K562 (cell line): ENCODE measurements at regions not wholly inside any gene's neighbourhood (a gene's known extent, or its start where the extent isn't known, plus 50 kb on each side); places are given as distances from the start of the nearest gene placed in this dataset.

Source experiments
- ATAC-seq: fragments of 200-7000 bp; cut with Tn5 transposase; 3 replicates; pipeline ENCODE4 v1.9.1; 2020; ENCODE audit warnings: moderate library complexity
- BruUV-seq: library from RNA; stranded (reverse); fragments of 400-500 nt; replicated peaks from 2 replicates; lab custom pipeline; 2021; lab: Mats Ljungman, UMichigan
- CTCF ChIA-PET: fragments of 300-600 bp; formaldehyde crosslinking; extraction: SDS; loops from one replicate; lab custom pipeline; 2021; ENCODE audit warnings: low intra/inter-chr PET ratio; lab: Yijun Ruan, JAX
- POLR2A ChIA-PET: fragments of 300-600, 350-650 bp; sonication (Branson Sonifier 250); formaldehyde crosslinking; extraction: SDS; loops from one replicate; lab custom pipeline; 2021; ENCODE audit warnings: antibody characterized with exemption, inconsistent platforms; lab: Yijun Ruan, JAX
- DNase-seq, 4 experiments: peaks; one replicate each; pipeline versions ENCODE4 v3.0.0 to v3.0.0-alpha.2; 2011 to 2018; ENCODE audit warnings: low spot score in 3 of 4, mixed read lengths in 3 of 4; ENCODE audit errors: extremely low read depth in 1 of 4
- FAIRE-seq: peaks from 2 replicates; lab custom pipeline; 2011; peaks lifted over from hg19 to GRCh38; lab: Jason Lieb, UNC
- H2AFZ ChIP-seq: 2 replicates; pipeline ENCODE4 v1.6.0; 2011; ENCODE audit warnings: low read depth, low read length, control low read depth, inconsistent platforms
- H3K27ac ChIP-seq: fragments of 200-600 bp; 3 replicates; pipeline ENCODE4 v1.8.0; 2011; ENCODE audit warnings: low read depth, mild to moderate bottlenecking, control low read depth, inconsistent platforms, low read length, moderate library complexity, mixed read lengths; ENCODE audit errors: extremely low read depth
- H3K27me3 ChIP-seq, 2 experiments: fragments of 300-600 bp in 1 of 2; 2 replicates in 1 of 2; 3 replicates in 1 of 2; pipeline versions ENCODE4 v1.6.0 to v1.8.0; 2011; ENCODE audit warnings: inconsistent platforms in 2 of 2, low read length in 2 of 2, mild to moderate bottlenecking in 1 of 2, mixed read lengths in 1 of 2, moderate library complexity in 1 of 2; ENCODE audit not compliant: control insufficient read depth in 2 of 2, insufficient read depth in 2 of 2
- H3K36me3 ChIP-seq: fragments of 300-600 bp; 3 replicates; pipeline ENCODE4 v1.8.0; 2011; ENCODE audit warnings: mild to moderate bottlenecking, low read length, inconsistent platforms; ENCODE audit not compliant: control insufficient read depth, insufficient read depth
- H3K4me1 ChIP-seq, 2 experiments: fragments of 200-600 bp in 1 of 2; replicated peaks in 1 of 2; 2 replicates in 1 of 2; 3 replicates in 1 of 2; pipeline versions ENCODE4 v1.5.1 to v1.8.0; 2011; ENCODE audit warnings: inconsistent platforms in 2 of 2, low read length in 2 of 2, mild to moderate bottlenecking in 1 of 2, mixed read lengths in 1 of 2, moderate library complexity in 1 of 2; ENCODE audit not compliant: control insufficient read depth in 2 of 2, insufficient read depth in 2 of 2
- H3K4me2 ChIP-seq: 2 replicates; pipeline ENCODE4 v1.6.1; 2011; ENCODE audit warnings: low read length, control low read depth, inconsistent platforms, mixed read lengths; ENCODE audit not compliant: insufficient read depth
- H3K4me3 ChIP-seq: fragments of 200-600 bp; sonication (generic), shearing (Covaris generic); 2 replicates; pipeline ENCODE4 v1.5.1; 2016; ENCODE audit warnings: control low read depth, inconsistent platforms
- H3K79me2 ChIP-seq: fragments of 200-600 bp; 3 replicates; pipeline ENCODE4 v1.8.0; 2011; ENCODE audit warnings: low read length, inconsistent platforms; ENCODE audit not compliant: control insufficient read depth, insufficient read depth
- H3K9ac ChIP-seq, 2 experiments: 2 replicates each; pipeline versions ENCODE4 v1.6.0 to v1.6.1; 2011; ENCODE audit warnings: low read depth in 2 of 2, low read length in 2 of 2, control low read depth in 1 of 2, inconsistent platforms in 1 of 2, mild to moderate bottlenecking in 1 of 2, mixed read lengths in 1 of 2; ENCODE audit not compliant: insufficient read depth in 1 of 2
- H3K9me1 ChIP-seq: one replicate; pipeline ENCODE4 v1.6.0; 2011; ENCODE audit warnings: inconsistent platforms, mild to moderate bottlenecking, low read length, moderate library complexity; ENCODE audit not compliant: control insufficient read depth, insufficient read depth
- H3K9me3 ChIP-seq: replicated peaks from 2 replicates; pipeline ENCODE4 v1.5.1; 2011; ENCODE audit warnings: low read depth, low read length, inconsistent platforms; ENCODE audit not compliant: control insufficient read depth, insufficient read depth
- H4K20me1 ChIP-seq: replicated peaks from 2 replicates; pipeline ENCODE4 v1.6.1; 2011; ENCODE audit warnings: low read length, inconsistent platforms, mixed read lengths; ENCODE audit not compliant: control insufficient read depth, insufficient read depth
- AFF1 ChIP-seq, 2 experiments: fragments of 450-650 bp; IDR thresholded peaks; 2 replicates each; pipeline ENCODE4 v1.6.1; 2018; ENCODE audit warnings: mild to moderate bottlenecking in 2 of 2, low read depth in 1 of 2; ENCODE audit not compliant: partially characterized antibody in 2 of 2
- EP300 ChIP-seq: IDR thresholded peaks from 2 replicates; pipeline ENCODE4 v1.6.1; 2012; ENCODE audit warnings: low read length, improper control_type of control experiment
- EP400 ChIP-seq: fragments of 450-650 bp; IDR thresholded peaks from 2 replicates; pipeline ENCODE4 v1.6.1; 2017; ENCODE audit warnings: antibody characterized with exemption, mild to moderate bottlenecking, moderate library complexity
- EWSR1 ChIP-seq: fragments of 450-650 bp; IDR thresholded peaks from 2 replicates; pipeline ENCODE4 v1.6.1; 2018; ENCODE audit warnings: borderline replicate concordance, mild to moderate bottlenecking, low read depth, moderate library complexity; ENCODE audit not compliant: partially characterized antibody
- NONO ChIP-seq, 2 experiments: fragments of 200-400 bp in 1 of 2; fragments of 450-650 bp in 1 of 2; formaldehyde crosslinking in 1 of 2; IDR thresholded peaks; 2 replicates each; pipeline ENCODE4 v1.6.1; 2017; ENCODE audit warnings: low read depth in 2 of 2, mild to moderate bottlenecking in 2 of 2, moderate library complexity in 2 of 2, low read length in 1 of 2
- POLR2H ChIP-seq: IDR thresholded peaks from 2 replicates; pipeline ENCODE4 v1.6.1; 2016; ENCODE audit warnings: missing genetic modification characterization, low read depth, mild to moderate bottlenecking, control low read depth, missing compliant biosample characterization, moderate library complexity
- RBFOX2 ChIP-seq: fragments of 200-400 bp; formaldehyde crosslinking; IDR thresholded peaks from 2 replicates; pipeline ENCODE4 v1.6.1; 2017; ENCODE audit warnings: low read depth, mild to moderate bottlenecking, low read length, moderate library complexity
- RBM39 ChIP-seq: fragments of 200-400 bp; formaldehyde crosslinking; optimal IDR thresholded peaks from 2 replicates; pipeline ENCODE3; 2018; ENCODE audit warnings: low read depth, low read length
- SRF ChIP-seq, 2 experiments: fragments of 250-450, 450-650 bp in 1 of 2; sonication (Bioruptor Pico) in 1 of 2; sonication (generic) in 1 of 2; formaldehyde crosslinking; IDR thresholded peaks; 2 replicates each; pipeline versions ENCODE4 v1.5.0 to v1.5.1; 2020 to 2022; ENCODE audit warnings: mild to moderate bottlenecking in 1 of 2, missing genetic modification reagents in 1 of 2
- STAT5A ChIP-seq: IDR thresholded peaks from 2 replicates; pipeline ENCODE4 v1.6.1; 2012; ENCODE audit warnings: low read length, inconsistent platforms, borderline replicate concordance
- TAF9B ChIP-seq: fragments of 450-650 bp; IDR thresholded peaks from 2 replicates; pipeline ENCODE4 v1.6.1; 2018; ENCODE audit warnings: mild to moderate bottlenecking; ENCODE audit not compliant: partially characterized antibody
- TEAD4 ChIP-seq, 2 experiments: sonication (generic) in 1 of 2; formaldehyde crosslinking in 1 of 2; IDR thresholded peaks; 2 replicates each; pipeline versions ENCODE4 v1.6.1 to v1.8.0; 2012 to 2022; ENCODE audit warnings: borderline replicate concordance in 1 of 2, inconsistent platforms in 1 of 2, low read length in 1 of 2, mild to moderate bottlenecking in 1 of 2, missing genetic modification reagents in 1 of 2
- ZNF175 ChIP-seq: fragments of 200-800 bp; sonication (Bioruptor generic); IDR thresholded peaks from 2 replicates; pipeline ENCODE4 v1.6.1; 2016; ENCODE audit warnings: low read depth, mild to moderate bottlenecking, missing genetic modification characterization, missing compliant biosample characterization
- ZNF395 ChIP-seq: fragments of 200-800 bp; sonication (Bioruptor generic); IDR thresholded peaks from 2 replicates; pipeline ENCODE4 v1.6.1; 2017; ENCODE audit warnings: missing genetic modification characterization, missing compliant biosample characterization
- ZNF431 ChIP-seq: sonication (generic); formaldehyde crosslinking; IDR thresholded peaks from 2 replicates; pipeline ENCODE4 v1.8.0; 2022; ENCODE audit warnings: mild to moderate bottlenecking, missing genetic modification reagents
- WGBS: fragments of 100-300 bp; shearing (Covaris generic); methylation state at CpG from one replicate; pipeline ENCODE4 v1.1.6; 2016; ENCODE audit warnings: low coverage, mixed read lengths; ENCODE audit not compliant: insufficient coverage; ENCODE audit errors: missing lambda C conversion rate; 5-methylcytosine and 5-hydroxymethylcytosine counted together
- in situ Hi-C: fragments of 300-500 bp; cut with MboI; formaldehyde crosslinking; loops from 4 replicates; pipeline ENCODE4 v1.15.0; 2018; ENCODE audit warnings: inconsistent platforms, mixed read lengths
- intact Hi-C: fragments of 100-400 bp; cut with micrococcal nuclease; formaldehyde crosslinking; loops from 2 replicates; pipeline ENCODE4 v1.14.2; 2022

GRCh38 chr5:164357395-164358033 is 852.1 kb downstream of the MAT2B start:
- no peaks in the 10 kb centered on the region for H3K9me1 ChIP-seq
- in situ Hi-C loops (loop anchor here (25.0 kb wide), 1 partner anchor 845 kb away; the partner anchor contains the start of gene MAT2B), intact Hi-C loops (loop anchor here (5.0 kb wide), 4 partner anchors 60 to 920 kb away; partner anchors contain the start of genes CCNG1 and MAT2B)
- WGBS = 6% methylated on average over 5 of the region's 5 CpGs
- no peaks in the 10 kb centered on the region; the same call in 2 of the 3 replicates for H3K79me2 ChIP-seq
- peak overlapping the region; percentile 84 for H2AFZ ChIP-seq
- ChIA-PET POLR2A (interaction anchor here (0.9 to 3.3 kb wide), 5 partner anchors 9 to 38 kb away, joined by 3 to 17 read pairs (median 3); no protein-coding TSS in a partner anchor), CTCF (no interaction called here)
- H3K27me3 ChIP-seq = no peaks in the 10 kb centered on the region
- H3K9me3 ChIP-seq = no peaks in the 10 kb centered on the region
- peaks cover 24 to 83% of the 10 kb centered on the region in 2 experiments for H3K4me1 ChIP-seq
- DNase-seq (peak in 1 of 4 experiments; percentile 51), FAIRE-seq (no peak), ATAC-seq (no peak)
- peak overlapping the region; percentile 93 for H3K27ac ChIP-seq
- no TSS peak for BruUV-seq
- H3K36me3 ChIP-seq = no peaks in the 10 kb centered on the region
- H3K9ac ChIP-seq = peak overlapping the region in 1 of 2 experiments; percentile 79; a peak in 2 of 4 replicates
- H3K4me2 ChIP-seq = peak overlapping the region; percentile 76
- no peaks in the 10 kb centered on the region for H4K20me1 ChIP-seq
- H3K4me3 ChIP-seq = peak overlapping the region; percentile 27; the same call in 1 of the 2 replicates
- TF ChIP-seq ZNF431 (CRISPR knock-in tag) (no peak), RBM39 (no peak), RBFOX2 (0 out of 2 replicates have a peak, but pooled peaks have one; percentile 11), STAT5A (peak; percentile 30; the same call in 1 of the 2 replicates), EP300 (peak; percentile 56), ZNF395 (CRISPR knock-in tag) (no peak), POLR2H (tag) (peak; percentile 84), TAF9B (peak; percentile 36), EP400 (peak; percentile 29; the same call in 1 of the 2 replicates), ZNF175 (CRISPR knock-in tag) (peak; percentile 45; the same call in 1 of the 2 replicates), AFF1 (IDR thresholded peaks at IDR 0.05; ENCODE audit: low read depth in 1 of 2, partially characterized antibody in 2 of 2) (peak in 1 of 2 experiments; percentile 37), NONO (IDR thresholded peaks at IDR 0.05; ENCODE audit: low read depth in 2 of 2, low read length in 1 of 2) (no peak), TEAD4 (IDR thresholded peaks at IDR 0.05; ENCODE audit: low read length) (no peak), TEAD4 (CRISPR knock-in tag; IDR thresholded peaks at IDR 0.05; ENCODE audit: borderline replicate concordance) (no peak), EWSR1 (no peak), SRF (CRISPR knock-in tag; IDR thresholded peaks at IDR 0.05) (0 out of 4 replicates have a peak, but pooled peaks of 1 of the 2 experiments have one; percentile 13)
